SH-SY5Y (cell line): ENCODE measurements at regions not wholly inside any gene's neighbourhood (a gene's known extent, or its start where the extent isn't known, plus 50 kb on each side); places are given as distances from the start of the nearest gene placed in this dataset.

Experiments
- GATA2 ChIP-seq: IDR thresholded peaks from 2 replicates; pipeline ENCODE4 v1.6.1; 2011; ENCODE audit warnings: mild to moderate bottlenecking, low read depth, low read length
- GATA3 ChIP-seq: IDR thresholded peaks from 2 replicates; pipeline ENCODE4 v1.6.1; 2011; ENCODE audit warnings: low read depth, mild to moderate bottlenecking, low read length, moderate library complexity

- TF ChIP-seq GATA2 (no peak), GATA3 (no peak)
Observed at GRCh38 chr2:4381773-4382172, 678.4 kb downstream of the DCDC2C start.
